ENCODE measurements at regions not wholly inside any gene's neighbourhood (a gene's known extent, or its start where the extent isn't known, plus 50 kb on each side); places are given as distances from the start of the nearest gene placed in this dataset.
"Not testable (repeated sequence)": the region's sequence is repeated elsewhere in the genome, so short reads cannot be mapped to it uniquely, and the experiment has no call there.

DNA sequence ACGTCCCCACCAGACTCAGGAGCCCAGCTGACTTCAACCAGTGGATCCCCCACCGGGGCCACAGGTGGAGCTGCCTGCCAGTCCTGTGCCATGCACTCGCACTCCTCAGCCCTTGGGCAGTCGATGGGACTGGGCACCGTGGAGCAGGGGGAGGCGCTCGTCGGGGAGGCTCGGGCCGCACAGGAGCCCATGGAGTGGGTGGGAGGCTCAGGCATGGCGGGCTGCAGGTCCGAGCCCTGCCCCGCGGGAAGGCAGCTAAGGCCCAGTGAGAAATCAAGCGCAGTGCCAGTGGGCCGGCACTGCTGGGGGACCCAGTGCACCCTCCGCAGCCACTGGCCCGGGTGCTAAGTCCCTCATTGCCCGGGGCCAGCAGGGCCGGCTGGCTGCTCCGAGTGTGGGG lies 52.3 kb upstream of the LRRC30 start:
- not testable (repeated sequence) for DNase-seq
- intact Hi-C loops (cut with DNase I): loop anchor here (10.0 kb wide), 1 partner anchor 254 kb away; no protein-coding TSS in a partner anchor

GRCh38 chr18:7177116-7177744 lies 53.7 kb upstream of the LRRC30 start:
- intact Hi-C loops (cut with DNase I): loop anchor here (10.0 kb wide), 1 partner anchor 252 kb away; no protein-coding TSS in a partner anchor
- peak in 3 of 10 donors; percentile 17 to 34 (median 19) for DNase-seq

- intact Hi-C loops (cut with DNase I): loop anchor here (10.0 kb wide), 1 partner anchor 250 kb away; no protein-coding TSS in a partner anchor
- DNase-seq: peak in 3 of 10 donors; percentile 20 to 84 (median 41)
These were observed 56.4 kb upstream of the LRRC30 start for GRCh38 chr18:7174344-7175095.

DNA sequence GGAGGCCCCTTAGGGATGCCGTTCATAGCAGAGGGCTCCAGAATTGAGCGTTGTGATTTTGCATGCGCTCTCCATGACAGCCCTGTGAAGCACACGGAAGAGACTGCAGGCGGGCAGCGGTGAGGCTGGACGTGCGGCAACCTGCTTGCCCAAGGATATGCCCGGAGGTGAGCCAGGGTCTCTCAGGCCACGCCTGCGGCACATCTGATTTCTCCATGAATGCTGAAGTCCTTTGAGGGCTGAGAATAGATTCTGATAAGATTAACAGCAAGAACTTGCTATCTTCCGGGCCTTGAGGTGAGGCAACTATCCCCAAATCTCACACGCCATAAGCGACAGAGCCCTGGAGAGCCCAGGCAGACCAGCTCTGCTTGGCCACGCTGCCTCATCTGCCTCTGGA lies 55.6 kb upstream of the LAMA1 start:
- DNase-seq: no peak
- intact Hi-C loops (cut with DNase I): loop anchor here (10.0 kb wide), 1 partner anchor 248 kb away; no protein-coding TSS in a partner anchor

- no peak for DNase-seq
- intact Hi-C loops (cut with DNase I): loop anchor here (10.0 kb wide), 1 partner anchor 248 kb away; no protein-coding TSS in a partner anchor
These were observed 55.0 kb upstream of the LAMA1 start for GRCh38 chr18:7172611-7173010.

DNA sequence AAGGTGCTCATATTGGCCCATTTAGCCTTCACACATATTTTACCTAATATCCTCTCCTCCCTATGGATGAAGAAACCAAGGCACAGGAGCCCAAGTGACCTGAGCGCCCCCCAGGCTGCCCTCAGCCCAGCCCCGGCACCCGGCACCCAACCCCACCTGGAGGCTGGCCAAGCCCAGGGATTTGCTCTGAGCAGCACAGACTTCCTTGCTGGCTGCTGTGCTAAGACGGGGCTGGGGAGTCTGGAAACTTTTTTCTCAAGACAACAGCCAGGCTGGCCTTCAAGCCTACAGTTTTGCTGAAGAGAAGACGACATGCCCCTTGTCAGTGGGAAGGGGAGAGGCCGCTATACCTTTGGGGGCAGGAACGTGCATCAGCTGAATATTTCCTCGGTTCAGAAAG lies 52.7 kb upstream of the LAMA1 start:
- no peak for DNase-seq
- intact Hi-C loops (cut with DNase I): loop anchor here (10.0 kb wide), 1 partner anchor 245 kb away; no protein-coding TSS in a partner anchor

- DNase-seq: no peak
- intact Hi-C loops (cut with DNase I): no loop called here
These were observed 52.0 kb upstream of the LAMA1 start for GRCh38 chr18:7169601-7170000.

GRCh38 chr18:7168408-7168807 lies 50.8 kb upstream of the LAMA1 start:
- intact Hi-C loops (cut with DNase I): no loop called here
- no peak for DNase-seq
